AML-193 (cell line): ENCODE measurements at regions not wholly inside any gene's neighbourhood (a gene's known extent, or its start where the extent isn't known, plus 50 kb on each side); places are given as distances from the start of the nearest gene placed in this dataset.
"Not testable (repeated sequence)": the region's sequence is repeated elsewhere in the genome, so short reads cannot be mapped to it uniquely, and the experiment has no call there.

ENCODE experiments used
- DNase-seq, 2 experiments: peaks; one replicate each; lab custom pipeline; 2025; lab: John Stamatoyannopoulos, UW

DNA sequence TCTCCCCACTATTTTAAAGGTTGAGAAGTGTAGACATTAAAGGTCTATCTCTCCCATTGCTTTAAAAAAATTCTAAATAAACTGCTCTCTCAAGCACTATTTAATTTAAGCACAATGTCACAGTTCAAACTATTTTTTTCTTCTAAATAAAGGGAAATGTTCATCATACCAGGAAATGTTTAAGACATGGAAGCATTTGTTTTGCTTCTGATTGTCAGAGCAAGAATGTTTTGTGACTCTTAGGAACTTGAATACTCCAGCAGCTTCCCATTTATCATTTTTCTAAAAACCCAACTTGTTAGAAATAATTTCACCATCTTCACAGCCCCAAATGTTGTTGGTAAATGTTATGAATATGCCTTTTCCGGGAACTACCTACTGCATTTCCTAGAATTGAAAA is 121.8 kb upstream of the NTF3 start:
- DNase-seq = no peak

DNA sequence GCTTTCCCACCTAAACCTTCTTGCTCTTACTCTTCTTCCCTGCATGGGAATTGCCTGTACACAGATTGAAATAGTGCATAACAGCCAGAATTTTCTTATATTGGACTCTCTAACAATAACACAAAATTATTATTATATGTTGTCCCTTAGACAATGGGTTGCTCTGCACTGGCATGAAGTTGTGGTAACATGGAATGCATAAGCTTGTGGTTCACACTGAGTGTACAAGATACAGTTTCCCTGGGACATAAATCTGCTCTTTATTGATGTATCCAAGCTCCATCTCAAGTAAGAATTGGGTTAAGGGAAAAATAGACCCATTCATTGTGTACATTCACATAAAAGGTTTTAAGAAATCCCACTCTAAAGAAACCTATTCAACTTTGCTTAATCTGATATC is 114.4 kb upstream of the NTF3 start:
- DNase-seq = no peak

DNA sequence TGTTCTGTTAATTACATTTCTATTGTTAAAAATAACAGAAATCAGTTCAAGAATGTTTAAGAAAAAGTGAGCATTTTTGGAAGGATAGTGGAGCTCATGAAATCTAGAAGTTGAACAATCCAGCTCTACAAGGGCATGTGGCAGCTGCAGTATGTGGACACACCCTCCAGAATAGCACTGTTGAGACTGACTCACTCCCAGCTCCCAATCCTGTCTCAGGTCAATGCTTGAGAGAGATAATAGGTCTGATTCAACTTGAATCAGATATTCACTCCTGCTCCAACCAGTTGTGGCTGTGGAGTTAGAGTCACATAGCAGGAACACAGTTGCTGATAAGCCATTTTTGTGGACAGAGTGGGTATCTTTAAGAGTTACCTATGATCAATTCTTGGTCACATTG is 113.0 kb upstream of the NTF3 start:
- DNase-seq = no peak

DNA sequence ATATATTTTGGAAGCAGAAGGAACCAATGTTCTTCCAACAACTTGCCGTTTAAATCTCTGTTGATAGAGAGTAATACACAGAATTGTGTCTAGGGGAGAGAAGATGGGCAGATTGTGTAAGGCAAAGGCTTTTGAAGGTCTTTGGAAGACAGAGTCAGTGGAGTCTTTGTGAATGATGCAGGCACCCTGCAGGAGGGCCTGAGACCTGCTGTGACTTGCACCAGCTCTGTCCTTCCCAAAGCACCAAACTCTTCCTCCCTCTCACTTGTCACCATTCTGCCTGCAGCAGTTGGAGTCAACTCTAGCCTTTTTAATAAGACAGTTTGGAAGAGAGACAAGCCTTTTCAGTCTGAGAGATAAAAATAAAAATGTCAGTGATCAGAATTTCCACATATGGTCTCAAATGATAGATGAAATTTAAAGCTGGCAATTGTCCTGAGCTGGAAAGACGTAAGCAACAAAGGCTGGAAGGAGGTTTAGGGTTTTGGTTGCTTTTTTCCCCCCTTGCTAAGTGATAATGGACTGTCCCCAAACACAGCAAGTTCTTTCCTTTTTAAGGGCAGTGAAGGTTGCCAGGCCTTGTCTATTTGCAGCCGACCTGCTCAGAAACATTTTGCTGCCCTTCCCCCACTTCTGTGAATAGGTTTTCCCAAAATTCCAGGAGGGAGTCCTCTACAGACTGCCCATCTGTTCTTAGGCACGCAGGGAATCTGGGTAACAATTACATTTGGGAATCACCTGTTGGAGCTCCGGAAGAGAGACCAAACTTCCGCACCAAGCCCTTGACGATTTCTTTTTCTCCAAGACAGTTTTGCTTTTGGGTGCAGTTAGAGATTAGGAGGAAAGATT is 103.0 kb upstream of the NTF3 start:
- no peak for DNase-seq

DNA sequence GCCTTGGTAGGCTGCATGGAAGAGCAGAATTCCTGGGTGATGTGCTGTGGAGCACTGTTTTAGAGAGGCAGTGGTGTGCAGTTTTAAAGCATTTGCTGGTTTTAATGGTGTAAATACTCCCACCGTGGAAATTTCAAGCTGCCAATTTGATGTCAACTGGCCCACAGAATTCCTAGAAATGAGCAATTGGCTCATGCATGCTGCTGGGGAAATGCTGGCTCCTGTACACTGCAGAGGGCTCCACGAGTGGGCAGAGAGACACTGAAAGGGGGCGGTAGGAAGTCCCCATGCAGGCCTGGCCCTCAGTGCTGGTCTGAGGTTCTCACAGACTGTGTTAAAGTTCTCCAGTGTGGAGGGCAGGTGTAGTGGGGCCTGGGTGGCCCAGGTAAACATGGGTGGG is 99.4 kb upstream of the NTF3 start:
- no peak for DNase-seq

DNA sequence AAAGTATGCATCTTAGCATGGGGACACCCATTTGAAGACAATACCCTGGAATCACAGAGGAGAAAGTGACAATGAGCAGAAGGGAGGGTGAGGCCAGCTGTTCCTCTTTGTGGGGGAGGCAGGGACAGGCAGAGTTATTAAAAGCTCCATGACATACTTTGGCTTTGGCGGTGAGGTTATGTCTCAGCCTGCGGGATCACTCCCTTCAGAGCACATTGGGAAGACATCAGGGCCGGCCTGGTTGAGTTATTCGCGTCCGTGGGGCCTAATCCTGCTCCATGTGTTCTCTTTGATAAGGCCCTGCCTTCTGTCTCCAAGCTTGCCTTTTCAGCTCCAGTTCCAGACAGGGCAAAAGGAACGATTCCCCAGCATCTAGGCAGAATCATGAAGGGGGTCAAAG is 98.8 kb upstream of the NTF3 start:
- DNase-seq = no peak

DNA sequence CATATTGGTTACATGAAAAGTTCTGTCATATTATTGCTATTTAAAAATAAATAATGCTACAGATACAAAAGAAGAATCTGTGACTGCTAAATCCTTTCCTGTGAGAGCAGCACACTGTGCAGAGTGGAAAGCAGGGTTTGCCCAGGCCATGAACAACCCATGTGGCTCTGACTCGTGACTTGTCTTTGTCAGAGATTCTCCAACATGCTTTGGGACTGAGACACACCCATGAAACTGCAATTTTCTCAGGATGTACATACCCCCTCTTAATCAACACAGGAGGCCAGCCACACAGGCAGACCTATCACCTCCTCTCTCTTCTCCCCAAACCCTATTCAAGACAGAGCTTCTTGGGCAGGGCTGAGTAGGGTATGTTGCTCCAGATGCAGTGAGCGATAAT is 96.8 kb upstream of the NTF3 start:
- DNase-seq = no peak

DNA sequence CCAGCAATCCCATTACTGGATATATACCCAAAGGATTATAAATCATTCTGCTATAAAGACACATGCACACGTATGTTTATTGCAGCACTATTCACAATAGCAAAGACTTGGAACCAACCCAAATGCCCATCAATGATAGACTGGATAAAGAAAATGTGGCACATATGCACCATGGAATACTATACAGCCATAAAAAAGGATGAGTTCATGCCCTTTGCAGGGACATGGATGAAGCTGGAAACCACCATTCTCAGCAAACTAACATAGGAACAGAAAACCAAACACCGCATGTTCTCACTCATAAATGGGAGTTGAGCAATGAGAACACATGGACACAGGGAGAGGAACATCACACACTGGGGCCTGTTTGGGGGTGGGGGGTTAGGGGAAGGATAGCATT is 90.8 kb upstream of the NTF3 start:
- DNase-seq = not testable (repeated sequence)

DNA sequence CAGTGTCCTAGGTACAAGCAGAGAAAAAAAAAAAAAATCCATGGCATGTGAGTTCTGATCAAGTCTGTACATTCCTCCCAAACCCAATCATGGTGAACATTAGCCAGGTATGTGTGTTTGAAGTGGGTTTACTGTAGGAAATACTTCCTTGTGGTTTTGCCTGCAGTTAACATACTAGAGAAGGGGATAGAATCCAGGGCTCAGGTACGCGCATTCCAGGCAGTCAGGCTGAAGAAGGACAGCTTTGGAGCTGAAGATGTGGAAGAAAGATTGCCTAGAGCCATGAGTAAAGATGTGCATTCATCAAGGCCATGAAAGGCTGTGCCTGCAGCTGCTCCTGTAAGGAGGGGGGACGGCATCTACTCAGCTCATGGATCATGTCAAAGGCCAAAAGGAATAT is 88.2 kb upstream of the NTF3 start:
- no peak for DNase-seq

DNA sequence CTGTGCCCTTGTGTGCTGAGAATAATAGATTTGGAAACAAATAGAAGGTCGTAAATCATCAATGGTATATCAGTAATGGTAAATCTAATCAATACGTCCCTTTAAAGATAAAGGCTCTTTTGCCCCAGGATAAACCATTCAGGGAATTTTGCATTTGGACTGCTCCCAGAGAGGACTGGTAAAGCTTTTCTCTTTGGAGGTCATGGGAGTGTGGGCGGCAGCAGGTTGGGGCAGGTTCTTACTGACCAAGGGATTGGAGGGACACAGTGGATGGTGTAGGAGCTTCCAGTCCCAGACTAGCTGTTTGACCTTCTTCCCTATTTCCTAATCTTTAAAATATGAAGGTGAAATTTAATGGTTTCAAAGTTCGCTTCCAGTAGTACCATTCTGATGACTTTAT is 87.8 kb upstream of the NTF3 start:
- no peak for DNase-seq

DNA sequence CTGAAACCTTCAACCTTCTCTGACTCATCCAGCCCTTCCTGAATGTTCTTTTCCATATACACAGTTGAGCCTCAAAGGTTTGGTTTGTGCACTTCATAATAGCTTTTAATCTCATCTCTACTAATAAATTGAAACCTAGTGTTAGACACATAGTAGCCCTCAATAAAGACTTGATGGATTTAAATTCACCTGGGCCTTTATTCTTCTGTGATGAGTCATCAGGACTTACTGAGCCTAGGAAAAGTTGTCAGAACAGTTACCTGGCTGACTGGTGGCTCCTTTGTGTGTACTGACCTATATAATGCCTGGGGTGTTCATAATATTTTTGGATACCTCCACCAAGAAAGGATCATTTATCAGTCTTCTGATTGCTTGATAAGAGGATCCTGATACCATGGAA is 86.4 kb upstream of the NTF3 start:
- no peak for DNase-seq

DNA sequence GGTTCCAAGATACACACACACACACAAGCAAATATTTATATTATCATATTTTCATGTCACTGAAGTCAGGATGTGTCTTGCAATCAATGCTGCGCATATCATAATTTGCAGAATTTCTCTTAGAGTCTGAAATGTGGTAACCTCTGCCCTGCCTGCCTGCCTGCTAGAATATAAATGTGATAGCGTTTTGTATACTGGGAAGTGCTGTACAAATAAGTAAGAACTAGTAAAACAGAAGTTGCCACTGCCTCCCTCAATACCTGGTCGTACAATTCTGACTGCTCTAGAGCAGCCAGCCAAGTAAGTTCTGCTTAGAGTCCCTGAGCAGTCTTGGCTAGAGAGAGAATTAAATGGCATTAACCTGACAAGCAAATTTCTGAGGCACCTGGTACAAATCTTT is 83.9 kb upstream of the NTF3 start:
- DNase-seq = no peak

DNA sequence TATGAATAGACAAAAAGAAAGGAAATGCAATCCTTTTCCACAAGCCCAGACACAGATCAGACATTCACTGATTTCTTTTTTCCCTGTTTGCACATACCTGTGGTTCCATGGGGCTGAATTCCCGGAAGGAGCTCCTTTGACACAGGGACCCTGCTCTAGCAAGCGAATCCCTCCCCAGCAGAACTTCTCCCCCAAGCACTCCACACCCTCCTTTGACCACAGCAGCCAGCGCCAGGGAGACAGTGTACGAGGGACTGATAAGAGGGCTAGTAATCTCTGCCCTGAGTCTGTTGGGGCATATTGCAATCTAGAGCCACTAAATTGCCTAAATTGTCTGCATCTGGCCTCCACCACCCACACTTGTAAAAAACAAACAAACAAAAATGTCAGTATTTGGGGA is 83.4 kb upstream of the NTF3 start:
- no peak for DNase-seq

DNA sequence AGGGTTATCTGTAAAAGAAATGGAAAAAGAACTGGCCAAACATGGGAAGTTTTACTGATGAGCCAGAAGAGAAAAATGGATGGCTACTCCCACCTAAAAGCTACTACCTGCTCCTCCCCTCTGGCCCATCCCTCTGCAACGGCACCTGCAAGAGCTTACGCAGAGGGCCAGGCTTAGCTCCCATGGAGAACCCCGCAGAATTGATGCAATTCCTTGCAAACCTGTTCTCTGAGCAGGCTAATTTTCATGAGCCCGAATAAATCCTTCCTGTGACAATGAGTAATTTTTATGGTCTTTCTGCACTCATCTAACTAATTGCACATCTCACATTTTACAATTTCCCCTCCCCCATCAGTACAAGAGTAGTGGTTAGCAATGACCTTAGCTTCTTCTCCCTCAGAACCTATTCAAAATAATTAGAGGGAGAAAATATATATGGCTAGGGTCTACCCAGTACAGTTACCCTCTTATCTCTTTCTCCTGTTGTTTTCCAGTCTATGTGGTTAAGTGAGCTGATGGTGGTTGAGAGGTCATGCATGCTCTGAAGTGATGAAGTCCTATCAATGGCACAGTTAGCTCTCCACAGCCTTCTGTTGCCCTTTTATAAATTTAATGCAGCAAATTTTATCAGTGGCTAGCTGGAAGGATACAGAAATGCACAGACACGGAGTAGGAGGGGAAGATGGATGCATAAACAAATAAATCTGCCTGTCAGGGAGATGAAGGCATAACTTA is 67.7 kb upstream of the NTF3 start:
- no peak for DNase-seq

DNA sequence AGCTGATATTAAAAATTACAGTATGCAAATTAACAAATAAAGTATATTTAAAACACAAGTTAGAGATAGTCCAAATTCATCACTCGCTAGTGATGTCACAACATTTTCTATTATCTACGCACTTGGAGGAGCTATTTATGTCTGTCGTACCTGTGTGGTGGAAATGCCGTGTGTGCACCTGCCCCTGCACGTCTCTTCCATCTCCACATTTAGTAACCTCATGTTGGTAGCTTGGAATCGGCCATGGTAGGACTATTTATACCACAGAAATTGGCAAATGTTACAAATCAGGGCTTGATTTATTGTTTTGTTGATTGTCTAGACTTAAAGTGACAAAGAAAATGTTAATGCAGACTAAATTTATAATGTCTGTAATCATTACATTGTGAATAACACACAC is 62.6 kb upstream of the NTF3 start:
- DNase-seq = no peak

DNA sequence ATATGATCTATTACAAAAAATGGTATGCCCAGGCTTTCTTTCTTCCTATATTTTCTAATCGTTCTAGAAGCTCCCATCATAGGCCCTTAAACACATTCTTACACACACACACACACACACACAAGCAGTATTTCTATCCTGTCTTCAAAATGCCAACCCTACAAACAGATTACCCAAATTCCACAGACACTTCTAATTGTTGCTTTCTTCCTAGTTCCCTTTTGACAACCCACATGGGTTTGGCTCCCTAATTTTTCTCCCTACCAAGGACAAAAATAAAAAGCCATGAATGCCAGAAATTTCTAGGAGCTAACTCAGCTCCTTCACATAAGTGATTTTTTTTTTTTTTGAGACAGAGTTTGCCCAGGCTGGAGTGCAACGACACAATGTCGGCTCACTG is 60.3 kb upstream of the NTF3 start:
- no peak for DNase-seq

DNA sequence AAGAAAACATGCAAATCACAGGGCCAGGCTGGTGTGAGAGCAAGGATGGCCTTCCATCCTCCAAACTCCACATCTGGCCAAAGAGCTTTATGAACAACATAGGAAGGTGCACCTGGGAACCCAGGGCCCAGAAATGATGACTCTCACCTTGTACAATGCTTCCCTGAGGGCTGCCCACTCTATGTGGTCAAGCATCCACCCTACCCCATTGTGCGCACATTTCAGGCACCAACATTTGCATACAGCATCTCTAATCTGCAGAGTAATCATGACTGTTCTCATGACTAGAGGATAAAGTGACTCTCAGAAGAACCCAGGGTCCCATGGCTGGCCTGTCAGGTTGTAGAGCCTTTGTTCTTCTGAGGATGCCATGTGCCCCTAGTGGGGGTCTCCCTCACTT is 57.2 kb upstream of the NTF3 start:
- no peak for DNase-seq

DNA sequence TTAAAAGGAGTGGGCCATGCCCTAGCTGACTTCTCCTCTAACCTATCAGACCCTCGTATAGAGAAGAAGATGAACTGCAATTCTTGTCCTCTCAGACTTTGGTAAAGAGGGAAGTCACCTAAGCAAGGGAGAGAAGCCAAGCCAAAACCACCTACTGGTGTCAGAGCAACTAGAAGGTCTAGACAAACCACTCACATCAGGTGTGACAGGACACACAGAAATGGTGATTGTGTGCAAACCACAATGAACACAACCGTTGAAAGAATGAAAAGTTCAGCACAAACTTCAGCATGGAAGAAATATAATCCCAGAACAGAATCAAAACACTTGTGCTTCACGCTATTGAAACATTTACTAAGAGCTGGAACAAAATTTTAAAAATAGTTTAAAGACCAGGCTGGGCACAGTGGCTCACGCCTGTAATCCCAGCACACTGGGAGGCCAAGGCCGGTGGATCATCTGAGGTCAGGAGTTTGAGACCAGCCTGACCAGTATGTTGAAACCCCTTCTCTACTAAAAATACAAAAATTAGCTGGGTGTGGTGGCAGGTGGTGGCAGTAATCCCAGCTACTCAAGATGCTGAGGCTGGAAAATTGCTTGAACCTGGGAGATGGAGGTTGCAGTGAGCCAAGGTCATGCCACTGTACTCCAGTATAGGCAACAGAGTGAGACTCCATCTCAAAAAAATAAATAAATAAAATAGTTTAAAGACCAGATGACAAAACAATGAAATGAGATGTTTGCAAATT is 56.2 kb upstream of the NTF3 start:
- DNase-seq = no peak

DNA sequence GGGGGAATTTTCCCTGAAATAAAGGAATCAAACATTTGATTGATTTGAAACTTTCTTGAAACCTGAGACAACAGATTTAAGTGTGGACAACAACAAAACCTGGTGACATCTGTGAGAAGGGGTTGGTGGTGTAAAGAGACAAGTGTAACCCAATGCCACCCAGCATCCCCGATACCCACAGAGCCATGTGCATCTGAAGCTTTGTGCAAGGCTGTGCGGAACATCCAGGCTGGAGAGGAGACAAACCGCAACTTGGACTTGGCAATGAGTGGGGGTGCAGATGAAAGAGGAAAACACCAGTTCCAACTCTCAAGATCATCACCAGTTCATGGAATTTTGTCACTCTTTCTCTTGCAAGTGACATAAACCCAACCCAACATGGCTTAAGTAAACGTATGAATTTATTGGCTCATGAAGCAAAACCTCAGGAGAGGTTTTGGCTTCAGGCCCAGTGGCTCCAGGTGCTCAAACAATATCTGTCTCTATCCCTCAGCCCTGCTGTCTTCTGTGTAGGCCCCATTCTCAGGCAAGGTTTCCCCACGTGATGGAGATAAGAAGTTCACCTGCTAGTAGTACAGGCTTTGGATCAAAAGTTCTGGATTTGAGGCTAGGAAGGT is 55.2 kb upstream of the NTF3 start:
- DNase-seq = no peak

DNA sequence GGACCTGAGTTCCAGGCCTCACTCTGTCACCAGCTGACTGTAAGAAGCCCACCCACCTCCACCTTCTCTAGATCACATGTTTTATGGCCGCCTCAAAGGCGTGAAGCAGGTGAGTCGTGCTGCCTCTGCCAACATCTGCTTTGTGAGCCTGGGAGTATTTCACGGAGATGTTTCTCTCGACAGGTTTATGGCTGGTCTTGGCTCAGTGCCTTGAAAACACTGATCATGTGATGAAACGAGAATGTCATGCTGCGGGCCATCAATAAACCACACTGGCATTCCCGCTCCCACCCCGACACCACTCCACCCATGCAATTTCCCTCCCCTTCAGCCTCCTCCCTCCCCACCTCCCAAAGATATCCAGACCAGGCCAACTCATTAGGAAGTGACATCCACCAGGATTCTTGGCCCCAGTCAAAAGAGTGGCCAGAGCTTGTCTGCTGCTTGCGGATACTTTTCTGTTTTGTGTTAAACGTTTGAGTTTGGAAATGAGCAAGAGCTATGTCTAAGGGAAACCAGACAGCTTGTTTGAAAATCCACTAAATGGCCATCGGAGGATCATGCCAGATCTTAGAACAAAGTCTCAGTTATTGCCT is 53.8 kb upstream of the NTF3 start:
- no peak for DNase-seq

DNA sequence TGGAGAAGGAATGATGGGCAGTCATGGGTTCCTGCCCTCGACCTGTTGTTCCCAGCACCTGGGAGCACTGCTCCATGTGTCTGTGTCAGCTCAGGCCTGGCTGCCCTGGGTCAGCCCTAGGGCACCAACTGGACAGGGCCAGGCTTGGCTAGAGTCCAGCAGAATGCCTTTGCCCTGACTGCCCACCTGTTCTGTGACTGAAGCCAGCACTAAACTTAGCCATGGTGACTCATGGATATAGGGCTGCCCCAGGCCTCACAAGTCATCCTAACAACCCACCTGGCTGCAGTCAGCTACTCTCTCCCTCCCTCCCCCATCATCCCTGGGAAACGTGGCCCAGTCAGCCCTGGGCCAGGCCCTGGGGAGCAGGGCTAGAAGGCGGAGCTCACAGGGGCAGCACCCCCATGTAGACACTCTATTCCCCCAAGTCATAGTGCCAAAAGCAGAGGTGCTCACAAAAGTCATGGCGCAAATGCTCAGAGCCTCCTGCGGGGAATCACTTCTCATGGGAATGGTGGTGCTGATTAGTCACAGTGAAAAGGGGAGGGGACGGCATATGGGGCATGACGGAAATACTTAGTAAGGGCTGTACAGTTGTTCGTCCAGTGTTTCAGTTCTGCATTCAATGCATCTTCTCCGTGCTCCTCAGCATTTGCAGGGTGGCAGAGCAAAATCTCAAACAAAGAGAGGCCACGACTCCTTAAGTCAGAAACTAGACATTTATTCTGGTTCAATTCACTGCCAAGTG is 52.0 kb upstream of the NTF3 start:
- DNase-seq = no peak
